Glomerular visceral epithelial cell (primary cell): ENCODE measurements at regions not wholly inside any gene's neighbourhood (a gene's known extent, or its start where the extent isn't known, plus 50 kb on each side); places are given as distances from the start of the nearest gene placed in this dataset.
A peak's percentile ranks its signal among the peaks of the same experiment; 100 is the strongest.

Experiments
- DNase-seq: peaks from one replicate; pipeline ENCODE4 v3.0.0-alpha.2; 2016; ENCODE audit errors: extremely low spot score

DNA sequence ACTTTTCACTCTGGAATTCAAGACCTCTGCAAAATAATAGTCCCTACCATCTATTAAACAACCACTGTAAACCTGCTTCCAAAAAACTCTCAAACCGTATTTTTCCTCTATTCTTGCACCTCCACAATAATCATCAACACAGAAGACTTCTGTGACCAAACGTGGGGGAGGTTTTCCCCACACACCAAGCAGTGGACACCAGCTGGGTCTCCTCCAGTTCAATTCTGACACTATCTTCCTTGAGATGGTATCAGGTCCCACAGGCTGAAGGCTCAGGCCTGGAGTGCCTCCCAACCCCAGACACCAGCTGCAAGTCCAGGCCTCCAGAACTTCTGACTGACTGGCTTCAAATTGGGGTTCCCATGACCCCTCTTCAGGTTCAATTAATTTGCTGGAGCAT, 89.6 kb upstream of the RAP2B start:
- no peak for DNase-seq

GRCh38 chr3:153072856-153073255, 89.2 kb upstream of the RAP2B start:
- no peak for DNase-seq

DNA sequence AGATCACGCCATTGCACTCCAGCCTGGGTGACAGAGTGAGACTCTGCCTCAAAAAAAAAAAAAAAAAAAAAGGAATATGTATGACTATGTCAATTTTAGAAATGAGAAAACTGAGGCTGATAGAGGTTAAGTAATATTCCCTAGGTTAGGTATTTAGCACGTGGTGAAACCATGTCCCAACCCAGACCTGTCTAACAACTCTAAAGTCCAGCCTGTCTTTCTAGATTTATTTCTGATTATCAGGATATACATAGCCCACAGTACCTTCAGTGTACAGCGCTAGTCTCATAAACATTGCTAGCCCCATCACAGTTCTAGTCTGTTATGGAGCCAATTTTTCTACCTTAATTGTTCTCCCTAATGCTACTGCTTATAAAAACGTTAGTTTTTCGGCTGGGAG, 88.4 kb upstream of the RAP2B start:
- DNase-seq, result no peak

DNA sequence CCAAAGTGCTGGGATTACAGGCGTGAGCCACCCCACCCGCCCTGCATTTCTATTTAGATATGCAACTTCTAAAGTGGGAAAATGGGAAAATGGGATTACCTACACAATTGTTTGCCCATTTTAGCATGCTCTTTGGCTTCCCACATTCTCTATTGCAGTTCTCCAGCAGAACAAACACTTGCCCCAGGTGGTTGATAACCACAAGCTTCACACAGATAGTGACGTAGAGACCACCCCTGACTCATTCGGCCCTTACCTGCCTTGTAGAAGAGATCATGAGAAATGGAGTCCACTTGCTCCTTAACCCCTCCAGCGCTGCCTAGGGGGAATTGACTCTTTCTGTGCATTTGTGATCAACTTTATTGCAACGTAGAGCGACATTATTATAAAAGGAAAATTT, 83.2 kb upstream of the RAP2B start:
- no peak for DNase-seq

DNA sequence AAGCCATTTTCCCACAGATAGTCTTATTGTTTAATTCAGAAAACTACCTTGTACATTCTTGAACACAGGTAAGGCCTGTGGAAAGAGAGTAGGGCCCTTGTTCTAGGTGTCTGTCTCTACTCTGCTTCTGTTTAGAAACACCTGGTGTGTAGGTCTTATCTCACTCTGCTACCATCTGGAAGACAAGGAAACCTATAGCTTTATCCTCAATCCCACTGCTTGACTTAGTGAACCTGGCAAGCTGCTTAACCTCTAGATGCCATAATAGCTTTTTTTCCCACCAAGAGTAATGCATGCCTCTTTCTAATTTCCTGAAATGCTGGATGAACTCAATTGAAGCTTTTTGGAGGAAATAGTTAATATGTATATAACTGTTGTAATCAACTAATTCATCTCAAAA, 82.6 kb upstream of the RAP2B start:
- no peak for DNase-seq

GRCh38 chr3:153080778-153081240, 81.2 kb upstream of the RAP2B start:
- DNase-seq, result no peak

GRCh38 chr3:153084431-153084830, 77.6 kb upstream of the RAP2B start:
- DNase-seq, result no peak

- no peak for DNase-seq
Observed at GRCh38 chr3:153087595-153088566, 74.1 kb upstream of the RAP2B start.

- DNase-seq, result no peak
Observed at GRCh38 chr3:153089620-153090019, 72.4 kb upstream of the RAP2B start.

DNA sequence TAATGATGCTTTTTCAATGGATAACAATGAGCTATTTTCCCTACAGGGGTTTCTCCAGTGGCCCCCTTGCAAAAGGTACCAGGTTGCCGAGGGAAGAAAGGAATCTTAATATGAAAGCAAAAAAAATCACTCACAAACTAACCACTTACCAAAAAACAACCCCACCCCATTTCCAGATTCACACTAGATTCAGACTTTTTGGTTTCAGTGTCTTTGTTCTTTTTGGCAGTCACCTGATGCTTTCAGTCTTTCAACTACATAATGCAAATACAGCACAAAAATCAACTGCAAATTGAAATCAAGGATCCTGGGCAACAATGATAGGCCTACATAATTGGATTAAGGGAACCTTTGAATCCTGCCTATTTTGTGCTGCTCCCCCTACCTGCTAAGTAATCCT, 71.1 kb upstream of the RAP2B start:
- DNase-seq, result no peak

DNA sequence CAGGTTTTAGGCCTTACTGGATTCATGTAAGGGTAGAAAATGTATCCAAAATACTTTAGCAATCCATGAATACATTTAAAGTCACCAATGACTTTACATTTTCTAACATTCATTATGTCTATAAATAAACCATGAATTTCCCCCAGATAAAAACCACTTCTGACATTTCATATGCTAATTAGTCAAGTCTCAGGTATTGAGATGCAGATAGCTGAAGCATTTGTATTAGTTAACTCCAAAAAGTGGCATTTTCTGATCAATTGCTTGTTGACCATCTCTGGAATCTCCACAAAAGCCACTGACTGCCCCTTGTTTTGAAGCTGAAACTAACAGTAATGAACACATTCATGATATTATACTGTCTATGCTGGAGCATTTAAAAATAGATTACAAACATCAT, 68.4 kb upstream of the RAP2B start:
- DNase-seq, result no peak

DNA sequence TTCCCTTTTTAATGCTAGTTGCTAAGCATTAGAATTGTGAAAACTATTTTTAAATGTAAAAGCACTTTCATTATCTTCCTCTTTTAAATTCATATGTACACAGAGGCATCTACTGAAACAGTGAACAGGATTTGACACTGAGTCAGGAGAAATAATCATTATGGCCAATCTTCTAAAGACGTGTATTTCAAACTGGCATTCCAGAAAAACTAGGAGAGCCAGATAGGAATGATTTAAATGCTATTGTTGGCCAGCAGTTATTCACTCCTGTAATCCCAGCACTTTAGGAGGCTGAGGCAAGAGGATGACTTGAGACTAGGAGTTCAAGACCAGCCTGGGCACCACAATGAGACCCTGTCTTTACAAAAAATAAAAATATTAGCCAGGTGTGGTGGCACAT, 67.6 kb upstream of the RAP2B start:
- DNase-seq, result no peak

GRCh38 chr3:153095441-153095840, 66.6 kb upstream of the RAP2B start:
- DNase-seq, result no peak

GRCh38 chr3:153096731-153097131, 65.3 kb upstream of the RAP2B start:
- DNase-seq, result peak; percentile 29

GRCh38 chr3:153097213-153097612, 64.8 kb upstream of the RAP2B start:
- DNase-seq, result no peak

GRCh38 chr3:153099131-153099530, 62.9 kb upstream of the RAP2B start:
- no peak for DNase-seq

- DNase-seq, result no peak
Observed at GRCh38 chr3:153103406-153103945, 58.5 kb upstream of the RAP2B start.

- no peak for DNase-seq
Observed at GRCh38 chr3:153110041-153110440, 52.0 kb upstream of the RAP2B start.

DNA sequence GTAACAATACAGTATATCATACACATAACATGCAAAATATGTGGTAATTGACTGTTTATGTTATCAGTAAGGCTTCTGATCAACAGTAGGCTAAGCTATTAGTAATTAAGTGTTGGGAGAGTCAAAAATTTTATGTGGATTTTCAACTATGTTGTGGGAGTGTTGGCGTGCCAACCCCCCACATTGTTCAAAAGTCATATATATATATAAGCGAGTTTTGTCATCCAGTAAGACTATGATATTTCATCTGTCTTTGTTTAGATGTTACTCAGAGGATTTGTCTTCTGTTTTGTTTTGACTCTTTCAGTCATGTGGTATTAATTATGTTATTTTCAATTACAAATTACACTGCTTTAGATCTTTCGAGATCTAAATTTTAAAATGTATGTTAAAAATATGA, 51.0 kb upstream of the RAP2B start:
- DNase-seq, result no peak
